PFSK-1 (cell line): ENCODE measurements at regions not wholly inside any gene's neighbourhood (a gene's known extent, or its start where the extent isn't known, plus 50 kb on each side); places are given as distances from the start of the nearest gene placed in this dataset.

Experiments used
- FOXP2 ChIP-seq: optimal IDR thresholded peaks from 2 replicates; pipeline ENCODE3; 2011; ENCODE audit warnings: borderline replicate concordance, control low read depth, inconsistent platforms; ENCODE audit not compliant: insufficient read depth; ENCODE audit errors: extremely low read length, extremely low read depth
- POLR2AphosphoS5 ChIP-seq: IDR thresholded peaks from 2 replicates; pipeline ENCODE4 v1.6.1; 2012; ENCODE audit warnings: low read depth, mild to moderate bottlenecking, control low read depth, low read length, moderate library complexity
- SIN3A ChIP-seq: IDR thresholded peaks from 2 replicates; pipeline ENCODE4 v1.6.1; 2012; ENCODE audit warnings: mild to moderate bottlenecking, low read length, moderate library complexity, borderline replicate concordance; ENCODE audit not compliant: insufficient read depth
- TAF1 ChIP-seq: IDR thresholded peaks from 2 replicates; pipeline ENCODE4 v1.6.1; 2012; ENCODE audit warnings: low read length, control low read depth, borderline replicate concordance; ENCODE audit not compliant: insufficient read depth
- TF ChIP-seq, protein P1 (sequence below), 2 experiments: IDR thresholded peaks; 2 replicates each; pipeline versions ENCODE4 v1.6.1 to v1.8.0; 2011 to 2012; ENCODE audit warnings: low read depth in 2 of 2, low read length in 2 of 2, control low read depth in 1 of 2, inconsistent platforms in 1 of 2, mild to moderate bottlenecking in 1 of 2, moderate library complexity in 1 of 2; ENCODE audit not compliant: insufficient read depth in 1 of 2

GRCh38 chr4:38559374-38559773 lies 104.6 kb upstream of the KLF3 start:
- TF ChIP-seq SIN3A (no peak), POLR2AphosphoS5 (no peak), TAF1 (no peak), FOXP2 (no peak)
- TF ChIP-seq, protein P1, sequence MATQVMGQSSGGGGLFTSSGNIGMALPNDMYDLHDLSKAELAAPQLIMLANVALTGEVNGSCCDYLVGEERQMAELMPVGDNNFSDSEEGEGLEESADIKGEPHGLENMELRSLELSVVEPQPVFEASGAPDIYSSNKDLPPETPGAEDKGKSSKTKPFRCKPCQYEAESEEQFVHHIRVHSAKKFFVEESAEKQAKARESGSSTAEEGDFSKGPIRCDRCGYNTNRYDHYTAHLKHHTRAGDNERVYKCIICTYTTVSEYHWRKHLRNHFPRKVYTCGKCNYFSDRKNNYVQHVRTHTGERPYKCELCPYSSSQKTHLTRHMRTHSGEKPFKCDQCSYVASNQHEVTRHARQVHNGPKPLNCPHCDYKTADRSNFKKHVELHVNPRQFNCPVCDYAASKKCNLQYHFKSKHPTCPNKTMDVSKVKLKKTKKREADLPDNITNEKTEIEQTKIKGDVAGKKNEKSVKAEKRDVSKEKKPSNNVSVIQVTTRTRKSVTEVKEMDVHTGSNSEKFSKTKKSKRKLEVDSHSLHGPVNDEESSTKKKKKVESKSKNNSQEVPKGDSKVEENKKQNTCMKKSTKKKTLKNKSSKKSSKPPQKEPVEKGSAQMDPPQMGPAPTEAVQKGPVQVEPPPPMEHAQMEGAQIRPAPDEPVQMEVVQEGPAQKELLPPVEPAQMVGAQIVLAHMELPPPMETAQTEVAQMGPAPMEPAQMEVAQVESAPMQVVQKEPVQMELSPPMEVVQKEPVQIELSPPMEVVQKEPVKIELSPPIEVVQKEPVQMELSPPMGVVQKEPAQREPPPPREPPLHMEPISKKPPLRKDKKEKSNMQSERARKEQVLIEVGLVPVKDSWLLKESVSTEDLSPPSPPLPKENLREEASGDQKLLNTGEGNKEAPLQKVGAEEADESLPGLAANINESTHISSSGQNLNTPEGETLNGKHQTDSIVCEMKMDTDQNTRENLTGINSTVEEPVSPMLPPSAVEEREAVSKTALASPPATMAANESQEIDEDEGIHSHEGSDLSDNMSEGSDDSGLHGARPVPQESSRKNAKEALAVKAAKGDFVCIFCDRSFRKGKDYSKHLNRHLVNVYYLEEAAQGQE (IDR thresholded peaks at IDR 0.05; ENCODE audit: insufficient read depth in 1 of 2, low read depth in 2 of 2, low read length in 2 of 2): no peak
